HG03095 (cell line): ENCODE measurements at regions not wholly inside any gene's neighbourhood (a gene's known extent, or its start where the extent isn't known, plus 50 kb on each side); places are given as distances from the start of the nearest gene placed in this dataset.

Experiments
- ATAC-seq: cut with Tn5 transposase; IDR thresholded peaks from one replicate; pipeline ENCODE4 v1.9.1; 2021; ENCODE audit warnings: moderate library complexity; ENCODE audit not compliant: unreplicated experiment

GRCh38 chr18:26794230-26795101 lies 71.0 kb downstream of the AQP4 start:
- no peak for ATAC-seq

GRCh38 chr18:26792661-26793060 lies 72.8 kb downstream of the AQP4 start:
- no peak for ATAC-seq

GRCh38 chr18:26791676-26792075 lies 73.8 kb downstream of the AQP4 start:
- ATAC-seq, result no peak

- no peak for ATAC-seq
These were observed 80.9 kb downstream of the AQP4 start for GRCh38 chr18:26784599-26784998.

- ATAC-seq, result no peak
These were observed 82.3 kb downstream of the AQP4 start for GRCh38 chr18:26783170-26783569.

GRCh38 chr18:26780520-26781325 lies 84.8 kb downstream of the AQP4 start:
- ATAC-seq, result no peak

- ATAC-seq, result no peak
These were observed 87.5 kb downstream of the AQP4 start for GRCh38 chr18:26778054-26778393.

GRCh38 chr18:26777351-26778053 lies 88.0 kb downstream of the AQP4 start:
- ATAC-seq, result no peak

GRCh38 chr18:26772691-26773090 lies 92.8 kb downstream of the AQP4 start:
- ATAC-seq, result no peak

- no peak for ATAC-seq
These were observed 94.0 kb downstream of the AQP4 start for GRCh38 chr18:26771524-26771923.

GRCh38 chr18:26768385-26768784 lies 97.1 kb downstream of the AQP4 start:
- no peak for ATAC-seq

- ATAC-seq, result no peak
These were observed 100.0 kb downstream of the AQP4 start for GRCh38 chr18:26765498-26765897.

GRCh38 chr18:26764586-26764985 lies 100.9 kb downstream of the AQP4 start:
- no peak for ATAC-seq

- ATAC-seq, result no peak
These were observed 101.3 kb downstream of the AQP4 start for GRCh38 chr18:26764177-26764576.

GRCh38 chr18:26763446-26764110 lies 101.9 kb downstream of the AQP4 start:
- ATAC-seq, result no peak

- no peak for ATAC-seq
These were observed 108.1 kb downstream of the AQP4 start for GRCh38 chr18:26757263-26758019.

GRCh38 chr18:26756556-26756955 lies 109.0 kb downstream of the AQP4 start:
- ATAC-seq, result no peak

GRCh38 chr18:26746826-26747475 lies 118.6 kb downstream of the AQP4 start:
- ATAC-seq, result no peak

- no peak for ATAC-seq
These were observed 119.1 kb downstream of the AQP4 start for GRCh38 chr18:26746398-26746797.
